GM12864 (cell line): ENCODE measurements at regions not wholly inside any gene's neighbourhood (a gene's known extent, or its start where the extent isn't known, plus 50 kb on each side); places are given as distances from the start of the nearest gene placed in this dataset.

Experiments
- DNase-seq: peaks from one replicate; pipeline ENCODE4 v3.0.0-alpha.2; 2011; ENCODE audit warnings: low read depth
- H3K4me3 ChIP-seq: 2 replicates; pipeline ENCODE4 v1.5.1; 2011; ENCODE audit warnings: mild to moderate bottlenecking, low read depth, low read length, control low read depth
- TF ChIP-seq, protein P1 (sequence below): IDR thresholded peaks from 2 replicates; pipeline ENCODE4 v1.5.1; 2011; ENCODE audit warnings: low read depth, mild to moderate bottlenecking, moderate library complexity, low read length, control low read depth, inconsistent platforms; ENCODE audit errors: missing control alignments

DNA sequence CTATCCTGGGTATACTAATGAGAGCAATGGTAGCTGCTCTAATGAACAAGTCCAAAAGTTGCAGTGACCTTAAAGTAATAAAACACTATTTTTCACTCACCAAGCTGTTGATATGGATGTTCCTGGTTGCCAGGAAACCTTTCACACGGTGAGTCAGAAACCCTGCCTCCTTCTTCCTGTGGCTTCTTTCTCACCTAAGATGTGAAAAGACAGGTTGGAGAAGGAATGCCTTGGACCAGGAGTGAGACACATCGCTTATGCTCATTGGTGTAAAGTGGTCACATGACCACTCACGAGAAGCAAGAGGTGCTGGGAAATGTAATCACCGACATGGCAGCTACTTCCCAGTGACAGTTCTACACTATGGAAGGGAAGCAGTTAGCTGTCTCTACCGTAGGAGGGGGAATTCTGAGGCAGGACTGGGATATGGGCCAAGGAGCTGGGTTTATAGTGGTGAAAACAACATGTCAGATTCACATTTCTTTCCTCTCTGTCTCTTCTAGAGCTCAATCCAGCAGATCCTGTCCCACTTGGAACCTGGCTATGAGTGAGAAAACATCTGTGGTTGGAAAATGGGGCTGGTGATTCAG, 320.4 kb upstream of the KLF4 start:
- DNase-seq = no peak
- H3K4me3 ChIP-seq = no peak overlapping the region
- TF ChIP-seq, protein P1, sequence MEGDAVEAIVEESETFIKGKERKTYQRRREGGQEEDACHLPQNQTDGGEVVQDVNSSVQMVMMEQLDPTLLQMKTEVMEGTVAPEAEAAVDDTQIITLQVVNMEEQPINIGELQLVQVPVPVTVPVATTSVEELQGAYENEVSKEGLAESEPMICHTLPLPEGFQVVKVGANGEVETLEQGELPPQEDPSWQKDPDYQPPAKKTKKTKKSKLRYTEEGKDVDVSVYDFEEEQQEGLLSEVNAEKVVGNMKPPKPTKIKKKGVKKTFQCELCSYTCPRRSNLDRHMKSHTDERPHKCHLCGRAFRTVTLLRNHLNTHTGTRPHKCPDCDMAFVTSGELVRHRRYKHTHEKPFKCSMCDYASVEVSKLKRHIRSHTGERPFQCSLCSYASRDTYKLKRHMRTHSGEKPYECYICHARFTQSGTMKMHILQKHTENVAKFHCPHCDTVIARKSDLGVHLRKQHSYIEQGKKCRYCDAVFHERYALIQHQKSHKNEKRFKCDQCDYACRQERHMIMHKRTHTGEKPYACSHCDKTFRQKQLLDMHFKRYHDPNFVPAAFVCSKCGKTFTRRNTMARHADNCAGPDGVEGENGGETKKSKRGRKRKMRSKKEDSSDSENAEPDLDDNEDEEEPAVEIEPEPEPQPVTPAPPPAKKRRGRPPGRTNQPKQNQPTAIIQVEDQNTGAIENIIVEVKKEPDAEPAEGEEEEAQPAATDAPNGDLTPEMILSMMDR = no peak

DNA sequence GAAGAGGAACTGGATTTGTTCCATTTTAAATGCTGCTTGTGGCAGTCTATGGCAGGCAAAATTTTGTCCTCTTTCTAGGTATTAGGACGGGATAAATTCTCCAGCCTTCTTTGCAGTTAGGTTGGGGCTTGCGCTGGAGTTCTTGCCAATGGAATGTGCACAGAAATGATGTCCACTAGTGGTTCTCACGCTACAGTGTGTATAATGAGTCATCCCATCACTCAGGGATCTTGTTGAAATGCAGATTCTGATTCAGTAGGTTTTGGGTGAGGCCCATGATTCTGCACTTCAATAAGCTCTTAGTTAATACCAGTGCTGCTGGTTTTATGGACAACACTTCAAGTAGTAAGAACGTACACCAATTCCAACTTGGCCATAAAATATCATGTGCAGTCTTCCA, 317.6 kb upstream of the KLF4 start:
- TF ChIP-seq, protein P1 = no peak
- H3K4me3 ChIP-seq = no peak overlapping the region
- no peak for DNase-seq

DNA sequence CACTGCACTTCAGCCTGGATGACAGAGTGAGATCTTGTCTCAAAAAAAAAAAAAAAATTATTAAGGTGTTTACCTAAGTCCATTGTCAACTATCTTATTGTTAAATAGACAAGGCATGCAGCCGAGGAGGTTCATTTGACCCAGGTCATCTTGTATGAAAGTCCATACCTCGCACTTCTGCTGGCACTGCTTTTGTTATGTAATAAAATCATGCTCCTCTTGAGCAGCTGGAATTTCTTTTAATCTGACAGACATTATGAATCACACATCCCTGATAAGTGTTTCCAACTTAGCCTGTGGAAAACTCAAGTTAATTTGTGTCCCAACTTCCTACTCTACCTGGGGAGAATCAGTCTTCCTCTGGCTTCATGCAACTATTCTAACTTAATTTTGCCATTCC, 315.6 kb upstream of the KLF4 start:
- TF ChIP-seq, protein P1 = no peak
- no peak overlapping the region for H3K4me3 ChIP-seq
- no peak for DNase-seq

DNA sequence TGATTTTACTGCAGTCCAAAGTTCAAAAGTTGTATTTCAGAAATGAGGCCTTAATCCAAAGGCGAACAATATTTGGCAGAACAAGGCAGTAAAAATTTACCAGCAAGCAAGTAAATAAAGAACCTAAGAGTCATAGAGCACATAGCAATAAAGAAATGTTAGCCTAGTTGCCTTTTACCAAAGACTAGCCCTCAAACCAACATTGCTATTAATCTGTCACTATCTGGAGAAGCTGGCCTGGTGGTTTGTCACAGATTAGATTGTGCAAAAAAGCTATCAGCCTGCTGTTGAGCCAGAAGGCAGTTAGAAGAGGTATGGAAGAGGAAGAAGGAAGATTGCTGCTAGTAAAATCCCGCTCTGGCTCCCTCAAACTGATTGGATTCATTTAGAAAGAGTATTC, 304.7 kb upstream of the KLF4 start:
- no peak for DNase-seq
- TF ChIP-seq, protein P1 = no peak
- no peak overlapping the region for H3K4me3 ChIP-seq

DNA sequence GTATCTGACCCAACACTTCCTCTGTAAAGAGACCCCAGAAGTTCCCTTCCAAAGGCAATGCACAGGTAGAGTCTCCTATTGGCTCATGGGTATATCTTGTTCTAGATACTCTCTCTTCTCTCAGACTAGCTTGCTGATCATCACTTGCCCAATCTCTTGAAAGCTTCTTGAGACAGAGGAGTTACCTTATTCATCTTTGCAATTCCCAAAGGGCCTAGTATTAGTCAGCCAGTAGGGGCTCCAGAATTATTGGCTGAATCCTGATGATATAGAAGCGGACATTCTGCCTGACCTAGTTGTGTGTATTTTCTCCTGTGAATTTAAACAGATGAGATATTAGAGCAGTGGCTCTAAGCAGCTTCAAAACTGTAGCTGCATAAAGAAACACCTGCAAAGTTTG, 304.0 kb upstream of the KLF4 start:
- H3K4me3 ChIP-seq = no peak overlapping the region
- TF ChIP-seq, protein P1 = no peak
- DNase-seq = no peak

DNA sequence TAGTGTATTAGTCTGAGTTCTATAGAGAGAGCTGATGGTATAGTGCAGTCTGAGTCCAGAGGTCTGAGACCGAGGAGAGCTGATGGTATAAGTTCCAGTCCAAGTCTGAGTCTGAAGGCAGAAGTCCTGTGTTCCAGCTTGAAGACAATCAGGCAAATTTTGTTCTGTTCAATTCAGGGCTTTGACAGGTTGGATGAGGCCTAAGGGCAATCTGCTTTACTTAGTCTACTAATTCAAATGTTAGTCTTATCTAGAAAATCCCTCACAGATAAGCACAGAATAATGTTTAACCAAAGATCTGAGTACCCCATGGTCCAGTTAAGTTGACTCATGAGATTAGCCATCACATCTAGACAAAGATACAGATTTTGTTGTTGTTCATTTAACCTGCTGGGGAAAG, 303.0 kb upstream of the KLF4 start:
- DNase-seq = no peak
- TF ChIP-seq, protein P1 = no peak

DNA sequence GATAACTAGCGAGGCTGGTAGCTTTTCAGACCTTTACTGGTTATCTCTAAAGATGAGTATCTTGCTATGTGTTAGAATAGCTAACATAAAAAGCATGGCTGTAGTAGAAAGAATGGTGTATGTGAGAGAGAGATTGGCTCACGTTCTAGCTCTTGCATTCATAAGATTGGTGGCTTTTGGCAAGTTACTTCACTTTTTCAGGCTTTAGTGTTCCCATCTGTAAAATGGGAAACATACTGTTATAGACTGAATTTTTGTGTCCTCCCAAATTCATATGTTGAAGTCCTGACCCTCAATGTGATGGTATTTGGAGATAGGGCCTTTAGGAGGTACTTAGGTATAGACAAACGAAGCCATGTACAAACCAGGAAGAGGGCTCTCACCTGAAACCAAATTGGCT, 302.4 kb upstream of the KLF4 start:
- H3K4me3 ChIP-seq = no peak overlapping the region
- no peak for DNase-seq
- TF ChIP-seq, protein P1 = no peak

More for the DNA sequence above, 303.0 kb upstream of the KLF4 start:
- no peak overlapping the region for H3K4me3 ChIP-seq
